ENCODE measurements at regions not wholly inside any gene's neighbourhood (a gene's known extent, or its start where the extent isn't known, plus 50 kb on each side); places are given as distances from the start of the nearest gene placed in this dataset.

GRCh38 chr15:97755726-97756125, 204.8 kb upstream of the ARRDC4 start:
- DNase-seq (ENCODE audit: extremely low read depth in 1 of 4, low spot score in 3 of 4) (no peak), FAIRE-seq (no peak), ATAC-seq (no peak)
- no peaks in the 10 kb centered on the region for H3K9me3 ChIP-seq (replicated peaks; ENCODE audit: control insufficient read depth, insufficient read depth, low read depth, low read length)
- TF ChIP-seq MEIS2 (IDR thresholded peaks at IDR 0.05; ENCODE audit: partially characterized antibody) (no peak), FOXK1 (CRISPR knock-in tag; IDR thresholded peaks at IDR 0.05; ENCODE audit: borderline replicate concordance) (no peak), POLR2B (IDR thresholded peaks at IDR 0.05; ENCODE audit: low read depth, partially characterized antibody) (no peak), ELF4 (CRISPR knock-in tag; IDR thresholded peaks at IDR 0.05) (no peak), ETV6 (IDR thresholded peaks at IDR 0.05; ENCODE audit: borderline replicate concordance in 1 of 2, low read depth in 2 of 2, low read length in 1 of 2) (no peak), ETV6 (CRISPR knock-in tag; IDR thresholded peaks at IDR 0.05; ENCODE audit: borderline replicate concordance) (no peak), IRF2 (CRISPR knock-in tag; IDR thresholded peaks at IDR 0.05) (no peak), ZNF224 (CRISPR knock-in tag; IDR thresholded peaks at IDR 0.05) (no peak), PURB (CRISPR knock-in tag; IDR thresholded peaks at IDR 0.05; ENCODE audit: low read depth) (no peak), MEF2A (IDR thresholded peaks at IDR 0.05; ENCODE audit: control insufficient read depth, low read depth, low read length) (no peak), ZBTB7A (IDR thresholded peaks at IDR 0.05; ENCODE audit: borderline replicate concordance, control insufficient read depth, low read depth, low read length) (no peak), NONO (IDR thresholded peaks at IDR 0.05; ENCODE audit: low read depth in 2 of 2, low read length in 1 of 2) (no peak), RBM39 (optimal IDR thresholded peaks at IDR 0.05; ENCODE audit: low read depth, low read length) (no peak), WHSC1 (IDR thresholded peaks at IDR 0.05; ENCODE audit: low read length) (no peak), TRIM28 (IDR thresholded peaks at IDR 0.05) (no peak), ASH1L (IDR thresholded peaks at IDR 0.05; ENCODE audit: borderline replicate concordance, low read depth, partially characterized antibody) (no peak), RFX7 (CRISPR knock-in tag; IDR thresholded peaks at IDR 0.05) (no peak), ZNF12 (CRISPR knock-in tag; IDR thresholded peaks at IDR 0.05) (no peak)
- TF ChIP-seq, protein P1, sequence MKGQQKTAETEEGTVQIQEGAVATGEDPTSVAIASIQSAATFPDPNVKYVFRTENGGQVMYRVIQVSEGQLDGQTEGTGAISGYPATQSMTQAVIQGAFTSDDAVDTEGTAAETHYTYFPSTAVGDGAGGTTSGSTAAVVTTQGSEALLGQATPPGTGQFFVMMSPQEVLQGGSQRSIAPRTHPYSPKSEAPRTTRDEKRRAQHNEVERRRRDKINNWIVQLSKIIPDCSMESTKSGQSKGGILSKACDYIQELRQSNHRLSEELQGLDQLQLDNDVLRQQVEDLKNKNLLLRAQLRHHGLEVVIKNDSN (CRISPR knock-in tag; IDR thresholded peaks at IDR 0.05): no peak
- TF ChIP-seq, protein P2, sequence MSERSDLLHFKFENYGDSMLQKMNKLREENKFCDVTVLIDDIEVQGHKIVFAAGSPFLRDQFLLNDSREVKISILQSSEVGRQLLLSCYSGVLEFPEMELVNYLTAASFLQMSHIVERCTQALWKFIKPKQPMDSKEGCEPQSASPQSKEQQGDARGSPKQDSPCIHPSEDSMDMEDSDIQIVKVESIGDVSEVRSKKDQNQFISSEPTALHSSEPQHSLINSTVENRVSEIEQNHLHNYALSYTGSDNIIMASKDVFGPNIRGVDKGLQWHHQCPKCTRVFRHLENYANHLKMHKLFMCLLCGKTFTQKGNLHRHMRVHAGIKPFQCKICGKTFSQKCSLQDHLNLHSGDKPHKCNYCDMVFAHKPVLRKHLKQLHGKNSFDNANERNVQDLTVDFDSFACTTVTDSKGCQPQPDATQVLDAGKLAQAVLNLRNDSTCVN (CRISPR knock-in tag; IDR thresholded peaks at IDR 0.05): no peak
- in situ Hi-C loops (cut with MboI): no loop called here
- no peaks in the 10 kb centered on the region for H3K4me1 ChIP-seq (replicated peaks in 1 of 2; ENCODE audit: control insufficient read depth in 2 of 2, insufficient read depth in 2 of 2, low read length in 2 of 2)
- H3K9me1 ChIP-seq (ENCODE audit: control insufficient read depth, insufficient read depth, low read length): no peaks in the 10 kb centered on the region
- H3K9ac ChIP-seq (ENCODE audit: insufficient read depth in 1 of 2, low read depth in 2 of 2, low read length in 2 of 2): no peak overlapping the region
- no TSS peak for BruUV-seq (replicated peaks)
- ChIA-PET CTCF (ENCODE audit: low intra/inter-chr PET ratio) (no interaction called here), POLR2A (interaction anchor here (0.6 to 0.8 kb wide), 2 partner anchors 9 to 22 kb away, joined by 4 to 5 read pairs; no protein-coding TSS in a partner anchor)
- H3K4me2 ChIP-seq (ENCODE audit: insufficient read depth, low read length): no peak overlapping the region
- H4K20me1 ChIP-seq (replicated peaks; ENCODE audit: control insufficient read depth, insufficient read depth, low read length): no peaks in the 10 kb centered on the region
- H3K36me3 ChIP-seq (ENCODE audit: control insufficient read depth, insufficient read depth, low read length): no peaks in the 10 kb centered on the region
- no peaks in the 10 kb centered on the region for H3K79me2 ChIP-seq (ENCODE audit: control insufficient read depth, insufficient read depth, low read length)
- H3K4me3 ChIP-seq: no peak overlapping the region
- intact Hi-C loops (cut with micrococcal nuclease): loop anchor here (10.0 kb wide), 2 partner anchors 511 to 1431 kb away; no protein-coding TSS in a partner anchor
- WGBS (ENCODE audit: insufficient coverage, low coverage, missing lambda C conversion rate): 43% methylated on average over 1 of the region's 1 CpG
- no peak overlapping the region for H2AFZ ChIP-seq (ENCODE audit: low read depth, low read length)
- H3K27me3 ChIP-seq (ENCODE audit: control insufficient read depth in 2 of 2, insufficient read depth in 2 of 2, low read length in 2 of 2): no peaks in the 10 kb centered on the region
- H3K27ac ChIP-seq (ENCODE audit: extremely low read depth, low read depth, low read length): no peak overlapping the region

All from K562 (cell line).